NCI-H1417 (cell line): ENCODE measurements at regions not wholly inside any gene's neighbourhood (a gene's known extent, or its start where the extent isn't known, plus 50 kb on each side); places are given as distances from the start of the nearest gene placed in this dataset.

Experiments
- DNase-seq, 3 experiments: peaks; one replicate each; lab custom pipeline; 2025; lab: John Stamatoyannopoulos, UW

GRCh38 chr5:21173526-21173925 is 1185.5 kb upstream of the CDH18 start:
- no peak for DNase-seq

GRCh38 chr5:21173036-21173435 is 1185.0 kb upstream of the CDH18 start:
- no peak for DNase-seq

- no peak for DNase-seq
Observed at GRCh38 chr5:21171038-21171437, 1183.0 kb upstream of the CDH18 start.

GRCh38 chr5:21168557-21168956 is 1180.6 kb upstream of the CDH18 start:
- no peak for DNase-seq

- DNase-seq, result no peak
Observed at GRCh38 chr5:21165344-21165743, 1177.3 kb upstream of the CDH18 start.

- no peak for DNase-seq
Observed at GRCh38 chr5:21164425-21164824, 1176.4 kb upstream of the CDH18 start.

- DNase-seq, result no peak
Observed at GRCh38 chr5:21159510-21160059, 1171.6 kb upstream of the CDH18 start.

GRCh38 chr5:21154526-21154925 is 1166.5 kb upstream of the CDH18 start:
- DNase-seq, result no peak

GRCh38 chr5:21152611-21153010 is 1164.6 kb upstream of the CDH18 start:
- peak in 2 of 3 experiments; percentile 26 to 83 for DNase-seq

GRCh38 chr5:21145376-21145775 is 1157.4 kb upstream of the CDH18 start:
- DNase-seq, result no peak

GRCh38 chr5:21143686-21144085 is 1155.7 kb upstream of the CDH18 start:
- no peak for DNase-seq

- no peak for DNase-seq
Observed at GRCh38 chr5:21142791-21143190, 1154.8 kb upstream of the CDH18 start.

- DNase-seq, result no peak
Observed at GRCh38 chr5:21140987-21141386, 1153.0 kb upstream of the CDH18 start.

- no peak for DNase-seq
Observed at GRCh38 chr5:21126236-21126635, 1138.2 kb upstream of the CDH18 start.

- DNase-seq, result peak in 2 of 3 experiments; percentile 43 to 82
Observed at GRCh38 chr5:21125238-21125983, 1137.4 kb upstream of the CDH18 start.

- no peak for DNase-seq
Observed at GRCh38 chr5:21121213-21121612, 1133.2 kb upstream of the CDH18 start.

- no peak for DNase-seq
Observed at GRCh38 chr5:21097661-21098060, 1109.7 kb upstream of the CDH18 start.

GRCh38 chr5:21094619-21095018 is 1106.6 kb upstream of the CDH18 start:
- no peak for DNase-seq

- DNase-seq, result no peak
Observed at GRCh38 chr5:21087766-21088165, 1099.8 kb upstream of the CDH18 start.

GRCh38 chr5:21085791-21086190 is 1097.8 kb upstream of the CDH18 start:
- DNase-seq, result peak in 1 of 3 experiments; percentile 37

- no peak for DNase-seq
Observed at GRCh38 chr5:21071986-21072385, 1084.0 kb upstream of the CDH18 start.

GRCh38 chr5:21071421-21071820 is 1083.4 kb upstream of the CDH18 start:
- no peak for DNase-seq

- no peak for DNase-seq
Observed at GRCh38 chr5:21070858-21071257, 1082.9 kb upstream of the CDH18 start.

- DNase-seq, result no peak
Observed at GRCh38 chr5:21067724-21068123, 1079.7 kb upstream of the CDH18 start.
